A204.1 (cell line): ENCODE measurements at regions not wholly inside any gene's neighbourhood (a gene's known extent, or its start where the extent isn't known, plus 50 kb on each side); places are given as distances from the start of the nearest gene placed in this dataset.
"Not testable (repeated sequence)": the region's sequence is repeated elsewhere in the genome, so short reads cannot be mapped to it uniquely, and the experiment has no call there.

ENCODE experiments used
- FAIRE-seq: peaks from 2 replicates; lab custom pipeline; 2012; peaks lifted over from hg19 to GRCh38; lab: Jason Lieb, UNC

GRCh38 chr1:89436856-89437255 lies 73.0 kb downstream of the GBP6 start:
- FAIRE-seq: no peak

GRCh38 chr1:89438301-89438700 lies 74.4 kb downstream of the GBP6 start:
- not testable (repeated sequence) for FAIRE-seq

GRCh38 chr1:89440911-89441310 lies 77.1 kb downstream of the GBP6 start:
- FAIRE-seq: no peak

DNA sequence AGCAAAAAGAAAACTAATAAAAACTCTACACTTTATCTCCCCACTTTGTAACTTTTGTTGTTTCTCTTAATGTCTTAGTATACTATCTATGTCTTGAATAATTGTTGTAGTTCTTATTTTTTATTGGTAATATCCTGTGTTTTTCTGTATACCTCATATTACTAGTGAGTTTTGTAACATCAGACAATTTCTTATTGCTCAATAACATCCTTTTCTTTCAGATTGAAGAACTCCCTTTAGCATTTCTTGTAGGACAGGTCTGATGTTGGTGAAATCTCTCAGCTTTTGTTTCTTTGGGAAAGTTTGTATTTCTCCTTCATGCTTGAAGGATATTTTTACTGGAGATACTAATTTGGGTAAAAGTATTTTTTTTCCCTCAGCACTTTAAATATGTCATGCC lies 79.8 kb upstream of the LRRC8B start:
- FAIRE-seq: no peak

DNA sequence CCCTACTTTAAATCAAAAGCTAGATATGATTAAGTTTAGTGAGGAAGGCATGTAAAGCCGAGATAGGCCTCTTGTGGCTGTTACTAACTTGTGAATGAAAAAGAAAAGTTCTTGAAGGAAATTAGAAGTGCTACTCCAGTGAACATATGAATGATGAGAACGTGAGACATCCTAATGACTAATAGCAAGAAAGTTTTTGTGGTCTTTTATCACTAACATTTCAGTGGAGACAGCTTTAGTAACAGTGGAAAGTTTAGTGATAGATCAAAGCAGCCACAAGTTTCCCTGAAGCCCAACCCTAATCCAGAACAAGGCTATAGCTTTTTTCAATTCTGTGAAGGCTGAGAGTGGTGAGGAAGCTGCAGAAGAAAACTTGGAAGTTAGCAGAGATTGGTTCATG lies 73.6 kb upstream of the LRRC8B start:
- FAIRE-seq: no peak

- no peak for FAIRE-seq
Observed at GRCh38 chr1:89453123-89453972, 71.3 kb upstream of the LRRC8B start.

DNA sequence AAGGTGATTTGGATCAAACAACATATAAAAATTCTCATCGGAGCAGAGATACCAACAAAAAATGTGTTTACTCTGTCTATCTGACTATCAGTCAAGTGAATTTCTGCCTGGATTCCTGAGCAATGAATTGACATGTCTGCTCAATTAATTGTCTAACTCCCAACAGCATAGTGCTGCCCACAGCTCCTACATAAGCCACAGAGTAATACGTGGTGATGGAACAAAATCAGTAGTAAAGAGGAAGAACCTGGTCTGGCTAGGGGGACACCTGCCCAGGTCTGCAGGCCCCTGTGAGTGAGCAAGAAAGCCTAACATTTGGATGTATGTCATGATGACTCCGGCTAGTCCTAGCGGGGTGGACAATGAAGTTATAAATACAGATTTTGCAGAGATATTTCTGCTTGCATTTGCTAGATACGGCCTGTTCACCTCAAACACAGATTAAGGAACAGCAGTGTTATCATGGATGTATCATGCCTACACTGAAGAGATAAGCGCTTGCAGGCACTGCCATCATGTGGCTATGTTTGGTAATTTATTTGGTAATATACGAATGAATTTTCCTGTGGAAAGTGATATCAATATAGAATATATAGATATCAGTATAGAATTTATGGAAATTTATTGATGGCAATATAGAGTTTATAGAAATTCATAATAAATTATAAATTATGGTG lies 69.6 kb upstream of the LRRC8B start:
- peak; percentile 99 for FAIRE-seq

- FAIRE-seq: no peak
Observed at GRCh38 chr1:89457046-89457445, 67.6 kb upstream of the LRRC8B start.

- no peak for FAIRE-seq
Observed at GRCh38 chr1:89459081-89459480, 65.5 kb upstream of the LRRC8B start.

DNA sequence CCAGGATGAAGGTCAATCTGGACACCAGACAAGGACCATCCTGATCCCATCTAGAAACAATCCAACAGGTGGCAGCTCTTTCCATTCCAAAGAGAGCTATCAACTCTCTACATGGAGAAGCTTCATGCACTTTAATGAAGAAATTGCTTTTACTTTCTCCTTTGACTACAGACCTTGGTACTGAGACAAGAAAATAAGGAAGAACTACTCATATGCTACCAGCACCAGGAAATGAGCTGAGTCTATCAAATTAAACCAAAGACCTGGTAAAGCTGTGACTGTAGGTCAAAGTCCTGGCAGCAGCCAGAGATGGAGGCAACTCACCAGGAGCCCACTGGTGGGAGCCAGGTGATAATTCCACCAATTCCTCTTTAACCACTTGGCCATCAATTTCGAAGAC lies 64.3 kb upstream of the LRRC8B start:
- FAIRE-seq: no peak

DNA sequence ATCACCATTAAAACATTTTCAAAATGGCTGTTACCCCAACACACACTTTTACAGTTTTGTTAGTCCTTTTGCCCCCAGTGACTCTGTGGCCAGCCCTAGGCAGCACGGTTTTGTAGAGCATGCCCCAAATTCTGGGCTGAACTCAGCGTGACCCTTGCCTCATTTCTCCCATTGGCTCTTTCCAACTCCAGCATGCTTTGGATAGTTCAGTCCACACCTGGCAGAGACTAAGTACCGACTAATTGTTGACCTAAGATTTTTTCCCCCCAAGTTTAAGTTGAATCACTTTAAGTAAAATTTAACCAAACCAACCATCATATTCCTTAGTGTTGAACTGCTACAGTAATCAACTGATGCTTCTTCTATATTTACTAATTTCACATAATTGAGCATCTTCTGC lies 62.4 kb upstream of the LRRC8B start:
- no peak for FAIRE-seq

GRCh38 chr1:89464008-89464407 lies 60.6 kb upstream of the LRRC8B start:
- no peak for FAIRE-seq

GRCh38 chr1:89465201-89465600 lies 59.4 kb upstream of the LRRC8B start:
- FAIRE-seq: no peak

GRCh38 chr1:89466307-89466930 lies 58.2 kb upstream of the LRRC8B start:
- FAIRE-seq: no peak

DNA sequence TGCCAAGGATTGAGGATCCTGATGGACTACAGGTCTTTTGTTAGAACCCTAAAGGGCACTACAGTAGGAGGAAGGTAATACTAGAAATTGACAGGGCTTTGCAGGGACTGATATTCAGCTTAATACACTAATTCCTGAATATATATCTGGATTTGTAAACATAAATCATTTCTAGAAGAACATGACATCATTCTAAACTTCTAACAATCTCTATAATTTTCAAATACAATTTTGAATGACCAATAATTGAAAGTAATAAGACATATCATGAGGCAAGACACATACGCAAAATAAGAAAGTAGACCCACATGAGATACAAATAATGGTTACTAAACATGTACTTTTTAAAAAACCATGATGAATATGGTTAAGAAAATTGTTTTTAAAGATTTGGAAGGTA lies 52.4 kb upstream of the LRRC8B start:
- no peak for FAIRE-seq

DNA sequence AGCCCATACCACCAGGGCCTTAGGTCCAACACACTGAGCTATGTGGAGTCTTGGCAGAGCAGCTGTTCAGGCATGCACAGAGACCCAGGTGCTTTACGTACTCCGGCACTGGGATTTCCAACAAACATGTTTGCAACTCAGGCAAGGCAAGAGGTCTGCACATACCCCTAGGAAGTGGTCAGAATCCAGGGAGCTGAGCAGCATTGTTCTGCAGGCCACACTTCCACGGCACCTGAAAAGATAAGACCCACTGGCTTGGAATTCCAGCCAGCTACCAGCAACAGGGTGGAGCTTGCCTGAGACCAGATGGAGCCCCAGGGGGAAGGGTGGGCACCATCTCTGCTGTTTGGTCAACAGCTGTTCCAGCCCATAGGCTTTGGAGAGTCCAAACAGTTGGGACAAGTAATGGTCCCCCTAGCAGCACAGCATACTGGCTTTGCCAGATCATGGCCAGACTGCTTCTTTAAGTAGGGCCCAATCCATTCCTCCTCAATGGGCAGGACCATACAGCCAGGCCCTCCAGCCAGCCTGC lies 51.7 kb upstream of the LRRC8B start:
- no peak for FAIRE-seq
